SK-N-SH (cell line): ENCODE measurements at regions not wholly inside any gene's neighbourhood (a gene's known extent, or its start where the extent isn't known, plus 50 kb on each side); places are given as distances from the start of the nearest gene placed in this dataset.

Experiments used
- CTCF ChIA-PET: fragments of 300-600, 350-600 bp; formaldehyde crosslinking; extraction: SDS; loops from one replicate; lab custom pipeline; 2021; lab: Yijun Ruan, JAX
- POLR2A ChIA-PET: fragments of 350-600 bp; sonication (Branson Sonifier 250); formaldehyde crosslinking; extraction: SDS; loops from one replicate; lab custom pipeline; 2020; ENCODE audit warnings: antibody characterized with exemption, inconsistent platforms; lab: Yijun Ruan, JAX
- DNase-seq: peaks from one replicate; pipeline ENCODE4 v3.0.0; 2012
- H2AFZ ChIP-seq: fragments of 200-600 bp; sonication (generic); 2 replicates; pipeline ENCODE4 v1.8.1; 2016; ENCODE audit warnings: antibody characterized with exemption, mild to moderate bottlenecking, low read depth
- H3F3A ChIP-seq: fragments of 200-600 bp; sonication (generic); replicated peaks from 2 replicates; pipeline ENCODE3; 2016; ENCODE audit warnings: antibody characterized with exemption, mild to moderate bottlenecking; ENCODE audit not compliant: insufficient read depth
- H3K27ac ChIP-seq, 2 experiments: fragments of 200-500 bp in 1 of 2; fragments of 200-600 bp in 1 of 2; sonication (Bioruptor generic) in 1 of 2; sonication (generic), shearing (Covaris generic) in 1 of 2; 2 replicates each; pipeline versions ENCODE4 v1.5.1 to v1.6.1; 2014 to 2016; ENCODE audit warnings: low read depth in 2 of 2, inconsistent platforms in 1 of 2, low read length in 1 of 2, mild to moderate bottlenecking in 1 of 2, mixed read lengths in 1 of 2
- H3K27me3 ChIP-seq: fragments of 200-600 bp; sonication (generic), shearing (Covaris generic); 2 replicates; pipeline ENCODE4 v1.6.1; 2016; ENCODE audit warnings: mixed run types; ENCODE audit not compliant: insufficient read depth
- H3K36me3 ChIP-seq, 2 experiments: fragments of 200-500 bp in 1 of 2; fragments of 200-600 bp in 1 of 2; sonication (Bioruptor generic) in 1 of 2; sonication (generic) in 1 of 2; replicated peaks in 1 of 2; 2 replicates each; pipeline versions ENCODE3 to v1.5.1; 2014 to 2016; ENCODE audit warnings: low read length in 1 of 2, mild to moderate bottlenecking in 1 of 2; ENCODE audit not compliant: insufficient read depth in 2 of 2, control insufficient read depth in 1 of 2
- H3K4me1 ChIP-seq, 2 experiments: fragments of 200-500 bp in 1 of 2; fragments of 200-600 bp in 1 of 2; sonication (Bioruptor generic) in 1 of 2; sonication (generic), shearing (Covaris generic) in 1 of 2; 2 replicates each; pipeline versions ENCODE4 v1.5.1 to v1.6.1; 2014 to 2016; ENCODE audit warnings: low read depth in 1 of 2, low read length in 1 of 2, mixed run types in 1 of 2; ENCODE audit not compliant: insufficient read depth in 2 of 2, control insufficient read depth in 1 of 2
- H3K4me2 ChIP-seq: fragments of 200-600 bp; sonication (generic), shearing (Covaris generic); 2 replicates; pipeline ENCODE4 v1.6.1; 2017; ENCODE audit warnings: mixed run types
- H3K4me3 ChIP-seq, 2 experiments: fragments of 200-500 bp in 1 of 2; fragments of 200-600 bp in 1 of 2; sonication (Bioruptor generic) in 1 of 2; sonication (generic), shearing (Covaris generic) in 1 of 2; 2 replicates each; pipeline versions ENCODE4 v1.5.1 to v1.8.1; 2014 to 2016; ENCODE audit warnings: low read depth in 2 of 2, inconsistent platforms in 1 of 2, low read length in 1 of 2, mild to moderate bottlenecking in 1 of 2, mixed read lengths in 1 of 2, moderate library complexity in 1 of 2
- H3K79me2 ChIP-seq: fragments of 200-600 bp; sonication (generic); 2 replicates; pipeline ENCODE4 v1.8.1; 2017; ENCODE audit warnings: mild to moderate bottlenecking; ENCODE audit not compliant: insufficient read depth
- H3K9ac ChIP-seq: fragments of 200-600 bp; sonication (generic); 2 replicates; pipeline ENCODE4 v1.6.1; 2017; ENCODE audit warnings: mixed run types
- H3K9me2 ChIP-seq: fragments of 200-600 bp; sonication (generic); 2 replicates; pipeline ENCODE4 v1.6.1; 2017; ENCODE audit warnings: mixed run types
- H3K9me3 ChIP-seq: fragments of 200-600 bp; sonication (generic); 2 replicates; pipeline ENCODE4 v1.6.1; 2017; ENCODE audit warnings: mixed run types, mild to moderate bottlenecking, moderate library complexity
- H4K20me1 ChIP-seq: fragments of 200-600 bp; sonication (generic); 2 replicates; pipeline ENCODE4 v1.6.1; 2017; ENCODE audit warnings: mild to moderate bottlenecking, mixed run types; ENCODE audit not compliant: insufficient read depth
- FOXJ3 ChIP-seq: sonication (generic); formaldehyde crosslinking; IDR thresholded peaks from 2 replicates; pipeline ENCODE4 v1.5.1; 2020; ENCODE audit warnings: mild to moderate bottlenecking, missing genetic modification reagents
- NRF1 ChIP-seq: IDR thresholded peaks from 2 replicates; pipeline ENCODE4 v1.6.1; 2012; ENCODE audit warnings: low read depth, mild to moderate bottlenecking, low read length
- POLR2AphosphoS5 ChIP-seq: IDR thresholded peaks from 2 replicates; pipeline ENCODE4 v1.6.1; 2012; ENCODE audit warnings: low read depth, low read length
- RAD21 ChIP-seq: IDR thresholded peaks from 2 replicates; pipeline ENCODE4 v1.6.1; 2012; ENCODE audit warnings: mild to moderate bottlenecking, low read length
- RCOR1 ChIP-seq: fragments of 150-350 bp; IDR thresholded peaks from 2 replicates; pipeline ENCODE4 v1.6.1; 2017; ENCODE audit warnings: antibody characterized with exemption, low read length
- SMC3 ChIP-seq: IDR thresholded peaks from 2 replicates; pipeline ENCODE4 v1.6.1; 2012; ENCODE audit warnings: low read depth, low read length, improper control_type of control experiment
- USF2 ChIP-seq: fragments of 150-350 bp; IDR thresholded peaks from 2 replicates; pipeline ENCODE4 v1.6.1; 2017; ENCODE audit warnings: antibody characterized with exemption, low read length, low read depth, borderline replicate concordance
- WGBS: methylation state at CpG from one replicate; pipeline ENCODE4 v1.1.6; 2017; ENCODE audit warnings: low lambda C conversion rate; 5-methylcytosine and 5-hydroxymethylcytosine counted together
- TF ChIP-seq, protein P1 (sequence below): fragments of 200-600 bp; sonication (generic); IDR thresholded peaks from 2 replicates; pipeline ENCODE4 v1.6.1; 2017; ENCODE audit warnings: antibody characterized with exemption, mild to moderate bottlenecking, moderate library complexity

- Histone ChIP-seq H3K4me1 (peaks cover 0 to 18% of the 10 kb centered on the region in 2 experiments; a peak in 2 of 4 replicates), H3F3A (no peaks in the 10 kb centered on the region), H3K9me3 (no peaks in the 10 kb centered on the region), H3K9ac (no peak overlapping the region), H3K9me2 (no peaks in the 10 kb centered on the region), H2AFZ (no peak overlapping the region), H3K27me3 (no peaks in the 10 kb centered on the region), H3K4me3 (no peak overlapping the region), H3K79me2 (no peaks in the 10 kb centered on the region), H3K4me2 (no peak overlapping the region), H3K36me3 (no peaks in the 10 kb centered on the region), H3K27ac (no peak overlapping the region), H4K20me1 (no peaks in the 10 kb centered on the region)
- TF ChIP-seq FOXJ3 (CRISPR knock-in tag): no peak
- TF ChIP-seq POLR2AphosphoS5: no peak
- no peak for TF ChIP-seq RCOR1
- TF ChIP-seq NRF1: no peak
- ChIA-PET POLR2A (no interaction called here), CTCF (interaction anchor here (0.8 to 1.1 kb wide), 2 partner anchors 15 to 22 kb away, joined by 3 to 4 read pairs; no protein-coding TSS in a partner anchor)
- 56% methylated on average over 3 of the region's 3 CpGs for WGBS
- no peak for DNase-seq
Measured at GRCh38 chr18:14978191-14978590, 230.2 kb downstream of the ANKRD30B start.

DNA sequence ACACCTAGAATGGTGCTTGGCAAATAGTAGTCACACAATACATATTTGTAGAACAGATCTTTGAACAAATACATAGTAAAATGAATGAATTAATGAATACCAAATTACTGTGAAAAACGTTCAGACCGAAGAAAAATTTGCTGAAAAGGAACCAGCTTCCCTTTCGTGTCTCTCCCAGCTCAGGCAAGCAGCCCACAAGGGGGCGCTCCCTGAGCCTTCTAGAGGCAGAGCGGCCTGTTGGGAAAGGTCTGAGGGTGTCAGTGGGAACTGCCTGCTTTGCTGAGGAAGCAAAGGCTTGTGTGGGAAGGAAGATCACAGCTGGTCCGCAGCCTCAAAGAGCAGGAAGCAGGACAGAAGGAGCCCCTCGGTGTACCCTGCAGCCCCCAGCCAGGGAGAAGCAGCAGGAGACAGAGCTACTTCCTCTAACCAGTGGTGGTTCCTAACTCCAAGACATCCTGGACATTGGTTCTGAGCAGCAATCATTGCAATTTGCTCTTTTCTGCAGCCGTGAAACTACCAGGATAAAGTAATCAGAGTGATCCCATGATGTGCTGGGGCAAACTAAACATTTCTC, 231.1 kb downstream of the ANKRD30B start:
- CTCF ChIA-PET: interaction anchor here (0.8 to 1.1 kb wide), 4 partner anchors 16 to 84 kb away, joined by 3 to 4 read pairs (median 3); no protein-coding TSS in a partner anchor
- no peak overlapping the region for H3K27ac ChIP-seq
- DNase-seq: peak; percentile 47

More for the DNA sequence above, 231.1 kb downstream of the ANKRD30B start:
- Histone ChIP-seq H3K27me3 (no peaks in the 10 kb centered on the region), H4K20me1 (no peaks in the 10 kb centered on the region), H2AFZ (peak overlapping the region; percentile 86; the same call in 1 of the 2 replicates), H3K4me3 (no peak overlapping the region), H3K9me3 (no peaks in the 10 kb centered on the region), H3K36me3 (no peaks in the 10 kb centered on the region), H3F3A (no peaks in the 10 kb centered on the region), H3K9ac (no peak overlapping the region), H3K9me2 (no peaks in the 10 kb centered on the region), H3K4me1 (peaks cover 0 to 18% of the 10 kb centered on the region in 2 experiments; a peak in 2 of 4 replicates), H3K79me2 (no peaks in the 10 kb centered on the region), H3K4me2 (no peak overlapping the region)
- 3% methylated on average over 8 of the region's 8 CpGs for WGBS
- POLR2A ChIA-PET: no interaction called here
- TF ChIP-seq RAD21: peak; percentile 49
- TF ChIP-seq, protein P1, sequence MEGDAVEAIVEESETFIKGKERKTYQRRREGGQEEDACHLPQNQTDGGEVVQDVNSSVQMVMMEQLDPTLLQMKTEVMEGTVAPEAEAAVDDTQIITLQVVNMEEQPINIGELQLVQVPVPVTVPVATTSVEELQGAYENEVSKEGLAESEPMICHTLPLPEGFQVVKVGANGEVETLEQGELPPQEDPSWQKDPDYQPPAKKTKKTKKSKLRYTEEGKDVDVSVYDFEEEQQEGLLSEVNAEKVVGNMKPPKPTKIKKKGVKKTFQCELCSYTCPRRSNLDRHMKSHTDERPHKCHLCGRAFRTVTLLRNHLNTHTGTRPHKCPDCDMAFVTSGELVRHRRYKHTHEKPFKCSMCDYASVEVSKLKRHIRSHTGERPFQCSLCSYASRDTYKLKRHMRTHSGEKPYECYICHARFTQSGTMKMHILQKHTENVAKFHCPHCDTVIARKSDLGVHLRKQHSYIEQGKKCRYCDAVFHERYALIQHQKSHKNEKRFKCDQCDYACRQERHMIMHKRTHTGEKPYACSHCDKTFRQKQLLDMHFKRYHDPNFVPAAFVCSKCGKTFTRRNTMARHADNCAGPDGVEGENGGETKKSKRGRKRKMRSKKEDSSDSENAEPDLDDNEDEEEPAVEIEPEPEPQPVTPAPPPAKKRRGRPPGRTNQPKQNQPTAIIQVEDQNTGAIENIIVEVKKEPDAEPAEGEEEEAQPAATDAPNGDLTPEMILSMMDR: peak; percentile 79
- no peak for TF ChIP-seq USF2
- TF ChIP-seq SMC3: peak; percentile 45
